ENCODE measurements at regions not wholly inside any gene's neighbourhood (a gene's known extent, or its start where the extent isn't known, plus 50 kb on each side); places are given as distances from the start of the nearest gene placed in this dataset.

DNA sequence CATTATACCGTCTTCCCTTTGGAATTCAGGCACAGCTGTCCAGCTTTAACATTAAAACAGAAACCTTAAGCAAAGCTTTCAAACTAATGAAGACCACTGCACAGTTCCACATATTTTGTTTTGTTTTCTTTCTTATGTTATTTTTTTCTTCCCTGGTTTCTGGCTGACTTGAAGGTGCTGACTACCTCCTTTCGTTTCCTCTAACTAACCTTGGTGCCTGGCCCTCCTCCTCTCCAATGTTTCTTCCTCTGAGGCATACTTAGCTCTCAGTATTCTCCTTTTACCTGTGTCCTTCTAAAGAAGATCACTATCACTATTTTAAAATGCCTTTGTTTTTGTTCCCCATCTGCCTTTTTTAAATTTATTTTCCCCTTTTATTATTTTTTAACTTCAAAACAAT lies 433.3 kb upstream of the SPHKAP start:
- TF ChIP-seq, protein P1, sequence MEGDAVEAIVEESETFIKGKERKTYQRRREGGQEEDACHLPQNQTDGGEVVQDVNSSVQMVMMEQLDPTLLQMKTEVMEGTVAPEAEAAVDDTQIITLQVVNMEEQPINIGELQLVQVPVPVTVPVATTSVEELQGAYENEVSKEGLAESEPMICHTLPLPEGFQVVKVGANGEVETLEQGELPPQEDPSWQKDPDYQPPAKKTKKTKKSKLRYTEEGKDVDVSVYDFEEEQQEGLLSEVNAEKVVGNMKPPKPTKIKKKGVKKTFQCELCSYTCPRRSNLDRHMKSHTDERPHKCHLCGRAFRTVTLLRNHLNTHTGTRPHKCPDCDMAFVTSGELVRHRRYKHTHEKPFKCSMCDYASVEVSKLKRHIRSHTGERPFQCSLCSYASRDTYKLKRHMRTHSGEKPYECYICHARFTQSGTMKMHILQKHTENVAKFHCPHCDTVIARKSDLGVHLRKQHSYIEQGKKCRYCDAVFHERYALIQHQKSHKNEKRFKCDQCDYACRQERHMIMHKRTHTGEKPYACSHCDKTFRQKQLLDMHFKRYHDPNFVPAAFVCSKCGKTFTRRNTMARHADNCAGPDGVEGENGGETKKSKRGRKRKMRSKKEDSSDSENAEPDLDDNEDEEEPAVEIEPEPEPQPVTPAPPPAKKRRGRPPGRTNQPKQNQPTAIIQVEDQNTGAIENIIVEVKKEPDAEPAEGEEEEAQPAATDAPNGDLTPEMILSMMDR (IDR thresholded peaks at IDR 0.05; ENCODE audit: low read length), result no peak
- TF ChIP-seq EZH2 (IDR thresholded peaks at IDR 0.05; ENCODE audit: borderline replicate concordance, low read length), result no peak
